ENCODE measurements at regions not wholly inside any gene's neighbourhood (a gene's known extent, or its start where the extent isn't known, plus 50 kb on each side); places are given as distances from the start of the nearest gene placed in this dataset.

DNA sequence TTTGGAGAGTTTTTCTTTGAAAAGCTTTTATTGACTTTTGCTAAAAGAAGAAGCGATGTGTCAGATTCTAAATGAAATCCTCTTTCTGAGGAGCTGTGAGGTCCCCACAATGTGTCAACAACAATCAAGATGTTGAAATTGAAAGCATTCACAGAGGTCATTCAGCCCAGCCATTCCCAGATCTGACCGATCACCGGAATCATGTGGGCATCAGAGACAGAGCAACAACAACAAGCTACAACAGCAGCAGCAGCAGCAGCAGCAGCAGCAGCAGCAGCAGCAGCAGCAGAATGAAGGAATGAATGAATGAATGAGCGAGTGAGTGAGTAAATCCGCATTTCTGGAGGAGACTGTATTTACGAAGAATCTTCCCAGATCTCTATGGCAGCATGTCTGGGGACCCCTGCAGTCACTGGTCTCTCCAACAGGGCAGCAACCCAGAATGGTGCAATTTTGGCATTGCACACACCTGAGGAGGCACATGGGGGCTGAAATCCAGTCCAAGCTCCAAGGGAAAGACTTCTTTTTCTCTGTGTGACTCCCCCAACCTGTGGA lies 299.0 kb downstream of the MYCN start:
- TF ChIP-seq, protein P1, sequence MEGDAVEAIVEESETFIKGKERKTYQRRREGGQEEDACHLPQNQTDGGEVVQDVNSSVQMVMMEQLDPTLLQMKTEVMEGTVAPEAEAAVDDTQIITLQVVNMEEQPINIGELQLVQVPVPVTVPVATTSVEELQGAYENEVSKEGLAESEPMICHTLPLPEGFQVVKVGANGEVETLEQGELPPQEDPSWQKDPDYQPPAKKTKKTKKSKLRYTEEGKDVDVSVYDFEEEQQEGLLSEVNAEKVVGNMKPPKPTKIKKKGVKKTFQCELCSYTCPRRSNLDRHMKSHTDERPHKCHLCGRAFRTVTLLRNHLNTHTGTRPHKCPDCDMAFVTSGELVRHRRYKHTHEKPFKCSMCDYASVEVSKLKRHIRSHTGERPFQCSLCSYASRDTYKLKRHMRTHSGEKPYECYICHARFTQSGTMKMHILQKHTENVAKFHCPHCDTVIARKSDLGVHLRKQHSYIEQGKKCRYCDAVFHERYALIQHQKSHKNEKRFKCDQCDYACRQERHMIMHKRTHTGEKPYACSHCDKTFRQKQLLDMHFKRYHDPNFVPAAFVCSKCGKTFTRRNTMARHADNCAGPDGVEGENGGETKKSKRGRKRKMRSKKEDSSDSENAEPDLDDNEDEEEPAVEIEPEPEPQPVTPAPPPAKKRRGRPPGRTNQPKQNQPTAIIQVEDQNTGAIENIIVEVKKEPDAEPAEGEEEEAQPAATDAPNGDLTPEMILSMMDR (IDR thresholded peaks at IDR 0.05), result no peak
- TF ChIP-seq RXRA (IDR thresholded peaks at IDR 0.05; ENCODE audit: borderline replicate concordance, low read depth) (no peak), GABPA (IDR thresholded peaks at IDR 0.05; ENCODE audit: low read depth) (no peak), POLR2AphosphoS5 (IDR thresholded peaks at IDR 0.05; ENCODE audit: low read depth, low read length) (no peak), NRF1 (IDR thresholded peaks at IDR 0.05; ENCODE audit: low read depth, low read length) (no peak), SIN3A (IDR thresholded peaks at IDR 0.05; ENCODE audit: borderline replicate concordance, low read depth, low read length) (no peak)
- TF ChIP-seq, protein P2, sequence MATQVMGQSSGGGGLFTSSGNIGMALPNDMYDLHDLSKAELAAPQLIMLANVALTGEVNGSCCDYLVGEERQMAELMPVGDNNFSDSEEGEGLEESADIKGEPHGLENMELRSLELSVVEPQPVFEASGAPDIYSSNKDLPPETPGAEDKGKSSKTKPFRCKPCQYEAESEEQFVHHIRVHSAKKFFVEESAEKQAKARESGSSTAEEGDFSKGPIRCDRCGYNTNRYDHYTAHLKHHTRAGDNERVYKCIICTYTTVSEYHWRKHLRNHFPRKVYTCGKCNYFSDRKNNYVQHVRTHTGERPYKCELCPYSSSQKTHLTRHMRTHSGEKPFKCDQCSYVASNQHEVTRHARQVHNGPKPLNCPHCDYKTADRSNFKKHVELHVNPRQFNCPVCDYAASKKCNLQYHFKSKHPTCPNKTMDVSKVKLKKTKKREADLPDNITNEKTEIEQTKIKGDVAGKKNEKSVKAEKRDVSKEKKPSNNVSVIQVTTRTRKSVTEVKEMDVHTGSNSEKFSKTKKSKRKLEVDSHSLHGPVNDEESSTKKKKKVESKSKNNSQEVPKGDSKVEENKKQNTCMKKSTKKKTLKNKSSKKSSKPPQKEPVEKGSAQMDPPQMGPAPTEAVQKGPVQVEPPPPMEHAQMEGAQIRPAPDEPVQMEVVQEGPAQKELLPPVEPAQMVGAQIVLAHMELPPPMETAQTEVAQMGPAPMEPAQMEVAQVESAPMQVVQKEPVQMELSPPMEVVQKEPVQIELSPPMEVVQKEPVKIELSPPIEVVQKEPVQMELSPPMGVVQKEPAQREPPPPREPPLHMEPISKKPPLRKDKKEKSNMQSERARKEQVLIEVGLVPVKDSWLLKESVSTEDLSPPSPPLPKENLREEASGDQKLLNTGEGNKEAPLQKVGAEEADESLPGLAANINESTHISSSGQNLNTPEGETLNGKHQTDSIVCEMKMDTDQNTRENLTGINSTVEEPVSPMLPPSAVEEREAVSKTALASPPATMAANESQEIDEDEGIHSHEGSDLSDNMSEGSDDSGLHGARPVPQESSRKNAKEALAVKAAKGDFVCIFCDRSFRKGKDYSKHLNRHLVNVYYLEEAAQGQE (IDR thresholded peaks at IDR 0.05; ENCODE audit: low read depth, low read length), result no peak
